Chondrocyte (in vitro differentiated cells): ENCODE measurements at regions not wholly inside any gene's neighbourhood (a gene's known extent, or its start where the extent isn't known, plus 50 kb on each side); places are given as distances from the start of the nearest gene placed in this dataset.

Source experiments
- DNase-seq: peaks from one replicate; pipeline ENCODE4 v3.0.0; 2021; ENCODE audit warnings: mixed read lengths, low spot score
- H3K27ac Mint-ChIP-seq: one replicate; pipeline ENCODE4 v1.8.0; 2021; ENCODE audit warnings: mild to moderate bottlenecking, moderate library complexity, mixed read lengths; ENCODE audit not compliant: unreplicated experiment
- H3K27me3 Mint-ChIP-seq: 2 replicates; pipeline ENCODE4 v1.8.0; 2021; ENCODE audit warnings: low read depth, mixed read lengths
- H3K36me3 Mint-ChIP-seq: 2 replicates; pipeline ENCODE4 v1.8.0; 2021; ENCODE audit warnings: low read depth, mixed read lengths
- H3K4me1 Mint-ChIP-seq: 2 replicates; pipeline ENCODE4 v1.8.0; 2021; ENCODE audit warnings: low read depth, mild to moderate bottlenecking, mixed read lengths
- H3K4me3 Mint-ChIP-seq: one replicate; pipeline ENCODE4 v1.8.0; 2021; ENCODE audit warnings: mild to moderate bottlenecking, moderate library complexity, mixed read lengths; ENCODE audit not compliant: unreplicated experiment
- H3K9me3 Mint-ChIP-seq: 2 replicates; pipeline ENCODE4 v1.8.0; 2021; ENCODE audit warnings: low read depth, mixed read lengths
- CTCF ChIP-seq: fragments of 200-600 bp; sonication (generic); IDR thresholded peaks from 2 replicates; pipeline ENCODE4 v1.5.0; 2021; ENCODE audit warnings: antibody characterized with exemption, mild to moderate bottlenecking, moderate library complexity

GRCh38 chr10:88081457-88082054 is 218.1 kb downstream of the PTEN start:
- H3K27ac Mint-ChIP-seq, result no peak overlapping the region
- H3K9me3 Mint-ChIP-seq, result no peaks in the 10 kb centered on the region
- no peak for TF ChIP-seq CTCF
- DNase-seq, result no peak
- H3K4me1 Mint-ChIP-seq, result peaks cover 19% of the 10 kb centered on the region
- no peak overlapping the region for H3K4me3 Mint-ChIP-seq
- no peaks in the 10 kb centered on the region for H3K27me3 Mint-ChIP-seq
- H3K36me3 Mint-ChIP-seq, result no peaks in the 10 kb centered on the region

GRCh38 chr10:88082391-88082790 is 219.0 kb downstream of the PTEN start:
- H3K4me1 Mint-ChIP-seq, result peaks cover 19% of the 10 kb centered on the region
- H3K27me3 Mint-ChIP-seq, result no peaks in the 10 kb centered on the region
- TF ChIP-seq CTCF, result no peak
- H3K4me3 Mint-ChIP-seq, result no peak overlapping the region
- H3K9me3 Mint-ChIP-seq, result no peaks in the 10 kb centered on the region
- no peaks in the 10 kb centered on the region for H3K36me3 Mint-ChIP-seq
- no peak overlapping the region for H3K27ac Mint-ChIP-seq
- DNase-seq, result no peak

- Mint-ChIP-seq H3K36me3 (no peaks in the 10 kb centered on the region), H3K9me3 (no peaks in the 10 kb centered on the region), H3K27me3 (no peaks in the 10 kb centered on the region), H3K4me1 (peaks cover 19% of the 10 kb centered on the region), H3K27ac (no peak overlapping the region), H3K4me3 (no peak overlapping the region)
- DNase-seq, result no peak
- no peak for TF ChIP-seq CTCF
Observed at GRCh38 chr10:88082806-88083596, 219.6 kb downstream of the PTEN start.

GRCh38 chr10:88083597-88083989 is 220.2 kb downstream of the PTEN start:
- Mint-ChIP-seq H3K4me3 (no peak overlapping the region), H3K27me3 (no peaks in the 10 kb centered on the region), H3K9me3 (no peaks in the 10 kb centered on the region), H3K27ac (no peak overlapping the region), H3K4me1 (peaks cover 19% of the 10 kb centered on the region), H3K36me3 (no peaks in the 10 kb centered on the region)
- DNase-seq, result no peak
- TF ChIP-seq CTCF, result no peak

- peaks cover 8% of the 10 kb centered on the region for H3K27me3 Mint-ChIP-seq
- H3K4me3 Mint-ChIP-seq, result no peak overlapping the region
- H3K27ac Mint-ChIP-seq, result no peak overlapping the region
- H3K36me3 Mint-ChIP-seq, result peaks cover 3% of the 10 kb centered on the region
- no peaks in the 10 kb centered on the region for H3K9me3 Mint-ChIP-seq
- no peak for DNase-seq
- no peak for TF ChIP-seq CTCF
- H3K4me1 Mint-ChIP-seq, result no peaks in the 10 kb centered on the region
Observed at GRCh38 chr10:88086187-88086960, 222.9 kb downstream of the PTEN start.
